ENCODE measurements at regions not wholly inside any gene's neighbourhood (a gene's known extent, or its start where the extent isn't known, plus 50 kb on each side); places are given as distances from the start of the nearest gene placed in this dataset.

GRCh38 chr4:123060039-123060770 lies 137.8 kb upstream of the NUDT6 start:
- H3K36me3 ChIP-seq = peaks cover 0 to 22% (median 0%) of the 10 kb centered on the region in 4 donors
- no peak for DNase-seq
- intact Hi-C loops (cut with DNase I) = no loop called here
- H3K27ac ChIP-seq = no peak overlapping the region
- 97% methylated on average over 6 of the region's 6 CpGs for WGBS, 2 donors
- no peak overlapping the region for H3K4me3 ChIP-seq
- H3K9me3 ChIP-seq = no peaks in the 10 kb centered on the region
- TF ChIP-seq POLR2AphosphoS5 (IDR thresholded peaks at IDR 0.05) (no peak), POLR2A (IDR thresholded peaks at IDR 0.05) (no peak), CTCF (IDR thresholded peaks at IDR 0.05) (no peak), EP300 (IDR thresholded peaks at IDR 0.05) (no peak)
- H3K27me3 ChIP-seq = no peaks in the 10 kb centered on the region
- no peaks in the 10 kb centered on the region for H3K4me1 ChIP-seq

- H3K27me3 ChIP-seq = no peaks in the 10 kb centered on the region
- DNase-seq = no peak
- peaks cover 0 to 17% (median 4%) of the 10 kb centered on the region in 4 donors for H3K4me1 ChIP-seq
- H3K27ac ChIP-seq = no peak overlapping the region
- intact Hi-C loops (cut with DNase I) = no loop called here
- H3K36me3 ChIP-seq = peaks cover 0 to 12% (median 0%) of the 10 kb centered on the region in 4 donors
- H3K9me3 ChIP-seq = no peaks in the 10 kb centered on the region
- no peak for TF ChIP-seq POLR2A (IDR thresholded peaks at IDR 0.05)
- TF ChIP-seq CTCF (IDR thresholded peaks at IDR 0.05) = no peak
- no peak for TF ChIP-seq EP300 (IDR thresholded peaks at IDR 0.05)
- TF ChIP-seq POLR2AphosphoS5 (IDR thresholded peaks at IDR 0.05) = no peak
- 93 to 97% methylated on average over 1 of the region's 1 CpG for WGBS, 2 donors
- H3K4me3 ChIP-seq = no peak overlapping the region
Measured at GRCh38 chr4:123064390-123064789, 142.0 kb upstream of the NUDT6 start.

GRCh38 chr4:123068081-123068480 lies 145.7 kb upstream of the NUDT6 start:
- no peak overlapping the region for H3K27ac ChIP-seq
- WGBS, 2 donors = 33 to 52% methylated on average over 1 of the region's 1 CpG
- TF ChIP-seq POLR2A (IDR thresholded peaks at IDR 0.05) (no peak), POLR2AphosphoS5 (IDR thresholded peaks at IDR 0.05) (no peak), CTCF (IDR thresholded peaks at IDR 0.05) (no peak), EP300 (IDR thresholded peaks at IDR 0.05) (no peak)

GRCh38 chr4:123072060-123072459 lies 149.7 kb upstream of the NUDT6 start:
- Histone ChIP-seq H3K9me3 (no peaks in the 10 kb centered on the region), H3K36me3 (no peaks in the 10 kb centered on the region), H3K27ac (no peak overlapping the region), H3K4me3 (no peak overlapping the region), H3K27me3 (no peaks in the 10 kb centered on the region), H3K4me1 (peaks cover 0 to 17% (median 4%) of the 10 kb centered on the region in 4 donors)
- WGBS, 2 donors = 96 to 97% methylated on average over 1 of the region's 1 CpG
- DNase-seq = no peak
- no peak for TF ChIP-seq CTCF (IDR thresholded peaks at IDR 0.05)
- no peak for TF ChIP-seq EP300 (IDR thresholded peaks at IDR 0.05)
- TF ChIP-seq POLR2A (IDR thresholded peaks at IDR 0.05) = no peak
- no peak for TF ChIP-seq POLR2AphosphoS5 (IDR thresholded peaks at IDR 0.05)
- intact Hi-C loops (cut with DNase I) = no loop called here

More at GRCh38 chr4:123068081-123068480, 145.7 kb upstream of the NUDT6 start:
- H3K4me3 ChIP-seq = no peak overlapping the region
- H3K36me3 ChIP-seq = no peaks in the 10 kb centered on the region
- no peaks in the 10 kb centered on the region for H3K9me3 ChIP-seq
- H3K27me3 ChIP-seq = no peaks in the 10 kb centered on the region
- intact Hi-C loops (cut with DNase I) = no loop called here
- DNase-seq = no peak
- H3K4me1 ChIP-seq = peaks cover 0 to 17% (median 4%) of the 10 kb centered on the region in 4 donors
